ENCODE measurements at regions not wholly inside any gene's neighbourhood (a gene's known extent, or its start where the extent isn't known, plus 50 kb on each side); places are given as distances from the start of the nearest gene placed in this dataset.

- in situ Hi-C loops (cut with HindIII; ENCODE audit: low sequenced_read_pairs) = no loop called here
Measured at GRCh38 chr3:82960379-82960778, 1198.9 kb upstream of the GBE1 start.

GRCh38 chr3:82957696-82958095 lies 1196.3 kb upstream of the GBE1 start:
- no peak for DNase-seq (ENCODE audit: low read depth, low spot score)
- H3K4me3 ChIP-seq (ENCODE audit: low read depth, low read length) = no peak overlapping the region
- no peak for TF ChIP-seq CTCF (IDR thresholded peaks at IDR 0.05; ENCODE audit: low read depth, low read length)
- in situ Hi-C loops (cut with HindIII; ENCODE audit: low sequenced_read_pairs) = no loop called here

More at GRCh38 chr3:82960379-82960778, 1198.9 kb upstream of the GBE1 start:
- no peak for TF ChIP-seq CTCF (IDR thresholded peaks at IDR 0.05; ENCODE audit: low read depth, low read length)
- DNase-seq (ENCODE audit: low read depth, low spot score) = no peak
- H3K4me3 ChIP-seq (ENCODE audit: low read depth, low read length) = no peak overlapping the region

GRCh38 chr3:82957079-82957478 lies 1195.6 kb upstream of the GBE1 start:
- in situ Hi-C loops (cut with HindIII; ENCODE audit: low sequenced_read_pairs) = no loop called here
- DNase-seq (ENCODE audit: low read depth, low spot score) = no peak
- no peak for TF ChIP-seq CTCF (IDR thresholded peaks at IDR 0.05; ENCODE audit: low read depth, low read length)
- no peak overlapping the region for H3K4me3 ChIP-seq (ENCODE audit: low read depth, low read length)

GRCh38 chr3:82954486-82954885 lies 1193.0 kb upstream of the GBE1 start:
- no peak overlapping the region for H3K4me3 ChIP-seq (ENCODE audit: low read depth, low read length)
- DNase-seq (ENCODE audit: low read depth, low spot score) = no peak
- TF ChIP-seq CTCF (IDR thresholded peaks at IDR 0.05; ENCODE audit: low read depth, low read length) = no peak
- in situ Hi-C loops (cut with HindIII; ENCODE audit: low sequenced_read_pairs) = no loop called here

DNA sequence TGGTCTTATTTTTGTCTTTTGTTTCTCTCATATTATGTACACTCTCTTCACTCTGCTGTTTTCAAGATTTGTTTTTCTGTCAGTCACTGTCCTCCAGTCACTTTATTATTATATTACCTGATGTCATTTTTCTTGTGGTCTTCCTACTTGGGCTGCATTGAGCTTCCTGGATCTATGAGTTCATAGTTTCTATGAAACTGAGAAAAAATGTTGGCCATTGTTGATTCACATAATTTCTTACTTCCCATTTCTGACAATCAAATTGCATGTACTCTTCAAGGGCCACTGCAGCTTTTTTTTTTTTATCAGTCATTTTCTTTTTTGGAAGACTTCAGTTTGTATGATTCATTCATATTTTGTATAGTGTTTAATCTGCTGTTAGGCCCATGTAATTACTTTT lies 1180.6 kb upstream of the GBE1 start:
- no peak overlapping the region for H3K4me3 ChIP-seq (ENCODE audit: low read depth, low read length)
- in situ Hi-C loops (cut with HindIII; ENCODE audit: low sequenced_read_pairs) = no loop called here
- no peak for DNase-seq (ENCODE audit: low read depth, low spot score)
- TF ChIP-seq CTCF (IDR thresholded peaks at IDR 0.05; ENCODE audit: low read depth, low read length) = no peak

DNA sequence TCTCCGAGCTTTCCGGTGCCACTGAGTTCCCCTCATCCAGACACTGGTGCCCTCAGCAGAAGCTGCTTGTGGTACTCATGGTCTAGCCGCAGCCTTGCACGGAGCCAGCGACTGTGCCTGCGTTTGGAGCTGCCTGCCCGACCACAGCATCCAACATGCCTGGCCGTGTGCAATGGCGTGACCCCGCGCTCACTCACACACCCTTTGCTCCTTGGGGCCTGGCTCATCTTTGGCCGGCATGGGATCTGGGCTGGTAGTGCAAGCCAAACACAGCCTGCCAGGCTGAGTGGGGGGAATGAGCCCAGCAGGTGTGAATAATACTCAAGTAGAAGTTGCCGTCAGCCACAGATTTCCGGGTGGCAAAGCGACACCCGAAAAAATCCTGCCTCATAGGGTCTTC lies 1178.7 kb upstream of the GBE1 start:
- no peak overlapping the region for H3K4me3 ChIP-seq (ENCODE audit: low read depth, low read length)
- no peak for DNase-seq (ENCODE audit: low read depth, low spot score)
- no peak for TF ChIP-seq CTCF (IDR thresholded peaks at IDR 0.05; ENCODE audit: low read depth, low read length)
- in situ Hi-C loops (cut with HindIII; ENCODE audit: low sequenced_read_pairs) = no loop called here

DNA sequence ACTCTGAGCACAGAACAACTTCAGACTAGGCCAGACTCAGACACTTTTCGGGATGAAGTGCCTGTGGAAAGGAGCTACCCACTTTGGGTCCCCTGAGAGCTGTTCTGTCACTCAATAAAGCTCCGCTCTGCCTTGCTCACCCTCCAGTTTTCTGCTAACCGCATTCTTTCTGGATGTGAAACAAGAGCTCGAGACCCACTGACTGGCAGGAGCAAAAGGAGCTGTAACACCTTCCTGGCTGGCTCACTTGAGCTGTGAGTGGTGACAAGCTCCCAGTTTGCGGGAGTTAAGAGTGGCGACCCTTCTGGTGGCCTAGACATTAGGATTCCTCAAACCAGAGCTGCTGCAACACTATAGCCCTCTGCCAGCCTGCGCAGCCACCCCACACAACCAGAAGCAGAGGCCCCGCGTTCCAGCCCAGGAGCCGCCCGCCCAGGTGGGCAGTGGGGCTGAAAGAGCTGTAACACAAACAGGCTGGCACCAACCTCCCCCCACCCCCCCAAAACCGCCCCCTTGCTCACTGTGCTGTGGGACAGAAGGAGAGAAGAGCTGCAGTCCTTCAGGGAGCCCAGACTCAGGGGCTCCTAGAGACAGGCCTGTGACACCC lies 1178.1 kb upstream of the GBE1 start:
- TF ChIP-seq CTCF (IDR thresholded peaks at IDR 0.05; ENCODE audit: low read depth, low read length) = no peak
- no peak for DNase-seq (ENCODE audit: low read depth, low spot score)
- no peak overlapping the region for H3K4me3 ChIP-seq (ENCODE audit: low read depth, low read length)
- in situ Hi-C loops (cut with HindIII; ENCODE audit: low sequenced_read_pairs) = no loop called here

Measured in astrocyte of the spinal cord (primary cell).